ENCODE measurements at regions not wholly inside any gene's neighbourhood (a gene's known extent, or its start where the extent isn't known, plus 50 kb on each side); places are given as distances from the start of the nearest gene placed in this dataset.

DNA sequence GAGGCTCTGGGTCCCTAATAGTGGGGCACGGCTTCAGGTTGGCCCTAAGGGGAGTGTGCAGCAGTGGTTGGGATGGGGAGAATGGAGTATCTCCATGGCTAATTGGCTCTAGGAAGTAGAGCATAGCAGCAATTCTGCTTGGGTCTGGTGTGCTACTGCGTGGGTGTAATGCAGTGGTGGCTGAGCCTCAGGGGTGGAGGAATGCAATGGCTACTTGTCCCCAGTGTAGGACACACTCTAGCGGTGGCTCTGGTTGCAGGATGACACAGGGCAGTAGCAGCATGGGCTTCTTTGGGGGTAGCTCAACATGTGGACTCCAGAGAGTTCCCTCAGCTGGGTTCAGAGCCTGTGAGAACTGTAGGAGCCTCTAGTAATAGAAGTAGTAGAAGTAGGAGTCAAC is 91.2 kb upstream of the FAM78B start:
- TF ChIP-seq, protein P1, sequence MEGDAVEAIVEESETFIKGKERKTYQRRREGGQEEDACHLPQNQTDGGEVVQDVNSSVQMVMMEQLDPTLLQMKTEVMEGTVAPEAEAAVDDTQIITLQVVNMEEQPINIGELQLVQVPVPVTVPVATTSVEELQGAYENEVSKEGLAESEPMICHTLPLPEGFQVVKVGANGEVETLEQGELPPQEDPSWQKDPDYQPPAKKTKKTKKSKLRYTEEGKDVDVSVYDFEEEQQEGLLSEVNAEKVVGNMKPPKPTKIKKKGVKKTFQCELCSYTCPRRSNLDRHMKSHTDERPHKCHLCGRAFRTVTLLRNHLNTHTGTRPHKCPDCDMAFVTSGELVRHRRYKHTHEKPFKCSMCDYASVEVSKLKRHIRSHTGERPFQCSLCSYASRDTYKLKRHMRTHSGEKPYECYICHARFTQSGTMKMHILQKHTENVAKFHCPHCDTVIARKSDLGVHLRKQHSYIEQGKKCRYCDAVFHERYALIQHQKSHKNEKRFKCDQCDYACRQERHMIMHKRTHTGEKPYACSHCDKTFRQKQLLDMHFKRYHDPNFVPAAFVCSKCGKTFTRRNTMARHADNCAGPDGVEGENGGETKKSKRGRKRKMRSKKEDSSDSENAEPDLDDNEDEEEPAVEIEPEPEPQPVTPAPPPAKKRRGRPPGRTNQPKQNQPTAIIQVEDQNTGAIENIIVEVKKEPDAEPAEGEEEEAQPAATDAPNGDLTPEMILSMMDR (IDR thresholded peaks at IDR 0.05): no peak
- no peak for TF ChIP-seq EP300 (IDR thresholded peaks at IDR 0.05; ENCODE audit: low read depth)

Measured in transverse colon (tissue), 3 donors.